ENCODE measurements at regions not wholly inside any gene's neighbourhood (a gene's known extent, or its start where the extent isn't known, plus 50 kb on each side); places are given as distances from the start of the nearest gene placed in this dataset.

DNA sequence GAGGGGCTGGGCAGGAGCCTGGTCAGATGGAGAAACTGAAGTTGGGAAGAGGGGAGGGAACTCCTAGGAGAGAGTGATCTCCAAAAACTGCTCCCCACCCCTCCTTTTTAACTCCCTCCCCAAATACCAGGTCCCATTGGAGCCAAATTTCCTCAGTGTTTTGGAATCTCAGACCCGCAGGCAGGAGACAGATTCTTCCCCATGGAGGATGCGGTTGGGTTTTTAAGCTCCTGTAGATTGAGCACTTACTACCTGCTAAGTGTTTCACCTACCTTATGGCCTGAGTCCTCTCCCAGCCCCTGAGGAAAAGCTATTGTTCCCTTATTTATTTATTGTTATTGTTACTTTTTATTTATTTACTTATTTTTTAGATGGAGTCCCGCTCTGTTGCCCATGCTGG, 73.2 kb downstream of the CEBPB start:
- intact Hi-C loops (cut with DNase I) = no loop called here
- no peak for DNase-seq (ENCODE audit: extremely low spot score)

DNA sequence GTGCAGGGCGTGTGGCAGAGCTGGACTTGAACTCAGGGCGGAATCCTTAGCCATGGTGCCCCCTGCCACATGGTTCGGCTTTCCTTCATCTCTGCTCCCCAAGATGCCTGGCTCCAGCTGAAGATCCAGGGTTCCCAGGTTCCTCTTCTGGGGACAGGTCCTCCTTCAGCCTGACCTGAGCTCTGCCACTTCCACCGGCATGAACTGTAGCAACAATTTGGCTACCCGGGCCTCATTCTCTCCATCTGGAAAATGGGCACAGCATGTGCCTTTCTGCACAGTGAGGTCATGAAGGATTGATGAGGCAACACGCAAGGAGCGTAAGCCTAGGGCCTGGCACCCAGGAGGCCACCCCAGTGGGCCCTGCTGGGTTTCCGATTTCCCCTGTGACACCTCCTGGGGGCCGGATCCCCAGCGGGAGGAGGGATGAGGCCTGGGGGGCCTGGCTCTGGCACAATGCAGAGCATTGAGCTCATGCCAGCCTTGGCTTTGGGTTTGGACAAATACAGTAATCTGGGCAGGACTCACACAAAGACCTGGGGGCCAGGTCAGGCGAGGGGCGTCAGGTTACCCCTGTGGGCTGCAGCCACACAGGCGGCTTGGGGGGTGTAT, 74.0 kb downstream of the CEBPB start:
- no peak overlapping the region for H3K27ac ChIP-seq (replicated peaks in 1 of 4)

More for the DNA sequence above, 73.2 kb downstream of the CEBPB start:
- Histone ChIP-seq H3K9me3 (no peaks in the 10 kb centered on the region), H3K4me3 (no peak overlapping the region), H3K27ac (replicated peaks in 1 of 4) (no peak overlapping the region), H3K27me3 (no peaks in the 10 kb centered on the region), H3K4me1 (peaks cover 4 to 31% (median 27%) of the 10 kb centered on the region in 4 donors), H3K36me3 (no peaks in the 10 kb centered on the region)
- WGBS = 93% methylated on average over 3 of the region's 3 CpGs
- TF ChIP-seq, protein P1, sequence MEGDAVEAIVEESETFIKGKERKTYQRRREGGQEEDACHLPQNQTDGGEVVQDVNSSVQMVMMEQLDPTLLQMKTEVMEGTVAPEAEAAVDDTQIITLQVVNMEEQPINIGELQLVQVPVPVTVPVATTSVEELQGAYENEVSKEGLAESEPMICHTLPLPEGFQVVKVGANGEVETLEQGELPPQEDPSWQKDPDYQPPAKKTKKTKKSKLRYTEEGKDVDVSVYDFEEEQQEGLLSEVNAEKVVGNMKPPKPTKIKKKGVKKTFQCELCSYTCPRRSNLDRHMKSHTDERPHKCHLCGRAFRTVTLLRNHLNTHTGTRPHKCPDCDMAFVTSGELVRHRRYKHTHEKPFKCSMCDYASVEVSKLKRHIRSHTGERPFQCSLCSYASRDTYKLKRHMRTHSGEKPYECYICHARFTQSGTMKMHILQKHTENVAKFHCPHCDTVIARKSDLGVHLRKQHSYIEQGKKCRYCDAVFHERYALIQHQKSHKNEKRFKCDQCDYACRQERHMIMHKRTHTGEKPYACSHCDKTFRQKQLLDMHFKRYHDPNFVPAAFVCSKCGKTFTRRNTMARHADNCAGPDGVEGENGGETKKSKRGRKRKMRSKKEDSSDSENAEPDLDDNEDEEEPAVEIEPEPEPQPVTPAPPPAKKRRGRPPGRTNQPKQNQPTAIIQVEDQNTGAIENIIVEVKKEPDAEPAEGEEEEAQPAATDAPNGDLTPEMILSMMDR (IDR thresholded peaks at IDR 0.05) = no peak
- no peak for TF ChIP-seq EP300 (IDR thresholded peaks at IDR 0.05)
- no peak for TF ChIP-seq POLR2A (IDR thresholded peaks at IDR 0.05; ENCODE audit: low read depth)
- no peak for TF ChIP-seq POLR2AphosphoS5 (IDR thresholded peaks at IDR 0.05)

DNA sequence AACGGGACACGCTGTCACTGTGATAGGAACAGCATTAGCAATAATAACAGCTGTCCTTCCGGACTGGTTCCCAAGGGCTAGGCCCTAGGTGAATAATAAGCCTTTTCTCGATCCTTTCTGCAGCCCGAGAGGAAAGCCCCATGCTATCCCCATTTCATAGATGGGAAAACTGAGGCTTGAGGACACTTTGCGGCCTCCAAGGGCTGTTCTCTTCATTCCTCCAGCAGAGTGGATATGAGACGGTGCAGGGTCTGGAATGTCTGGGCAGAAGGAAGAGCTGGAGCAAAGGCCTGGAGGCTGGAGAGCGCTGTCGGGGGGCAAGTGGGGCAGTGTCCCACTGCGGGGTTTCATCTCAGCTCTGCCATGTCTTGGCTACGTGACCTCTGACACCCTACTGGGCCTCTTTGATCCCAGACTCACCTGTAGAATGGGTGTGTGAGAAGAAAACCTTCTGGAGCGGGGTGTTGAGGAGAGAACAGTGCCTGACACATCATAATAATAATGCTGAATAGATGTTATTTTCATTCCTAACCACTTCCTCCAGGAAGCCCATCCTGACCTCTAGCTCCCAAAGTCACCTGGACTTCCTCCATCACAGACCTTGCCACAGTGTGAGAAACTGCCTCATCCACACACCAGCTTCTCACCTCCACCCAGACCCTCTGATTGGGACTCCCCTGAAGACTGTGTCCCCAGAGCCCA, 74.8 kb downstream of the CEBPB start:
- no peak for DNase-seq (ENCODE audit: extremely low spot score)
- Histone ChIP-seq H3K27me3 (peaks cover 0 to 7% (median 0%) of the 10 kb centered on the region in 4 donors), H3K36me3 (no peaks in the 10 kb centered on the region), H3K4me3 (no peak overlapping the region), H3K27ac (replicated peaks in 1 of 4) (no peak overlapping the region), H3K4me1 (peaks cover 4 to 20% (median 19%) of the 10 kb centered on the region in 4 donors), H3K9me3 (no peaks in the 10 kb centered on the region)
- intact Hi-C loops (cut with DNase I) = no loop called here
- no peak for TF ChIP-seq POLR2AphosphoS5 (IDR thresholded peaks at IDR 0.05)
- TF ChIP-seq, protein P1 (IDR thresholded peaks at IDR 0.05) = no peak
- TF ChIP-seq EP300 (IDR thresholded peaks at IDR 0.05) = no peak
- no peak for TF ChIP-seq POLR2A (IDR thresholded peaks at IDR 0.05; ENCODE audit: low read depth)
- 97% methylated on average over 11 of the region's 12 CpGs for WGBS

More for the DNA sequence above, 74.0 kb downstream of the CEBPB start:
- H3K9me3 ChIP-seq = no peaks in the 10 kb centered on the region
- intact Hi-C loops (cut with DNase I) = no loop called here
- no peak for DNase-seq (ENCODE audit: extremely low spot score)
- TF ChIP-seq POLR2AphosphoS5 (IDR thresholded peaks at IDR 0.05) (no peak), EP300 (IDR thresholded peaks at IDR 0.05) (no peak), POLR2A (IDR thresholded peaks at IDR 0.05; ENCODE audit: low read depth) (no peak)
- TF ChIP-seq, protein P1 (IDR thresholded peaks at IDR 0.05) = no peak
- H3K4me3 ChIP-seq = no peak overlapping the region
- WGBS = 94% methylated on average over 9 of the region's 13 CpGs
- H3K36me3 ChIP-seq = no peaks in the 10 kb centered on the region
- H3K4me1 ChIP-seq = peaks cover 4 to 27% (median 25%) of the 10 kb centered on the region in 4 donors
- no peaks in the 10 kb centered on the region for H3K27me3 ChIP-seq

DNA sequence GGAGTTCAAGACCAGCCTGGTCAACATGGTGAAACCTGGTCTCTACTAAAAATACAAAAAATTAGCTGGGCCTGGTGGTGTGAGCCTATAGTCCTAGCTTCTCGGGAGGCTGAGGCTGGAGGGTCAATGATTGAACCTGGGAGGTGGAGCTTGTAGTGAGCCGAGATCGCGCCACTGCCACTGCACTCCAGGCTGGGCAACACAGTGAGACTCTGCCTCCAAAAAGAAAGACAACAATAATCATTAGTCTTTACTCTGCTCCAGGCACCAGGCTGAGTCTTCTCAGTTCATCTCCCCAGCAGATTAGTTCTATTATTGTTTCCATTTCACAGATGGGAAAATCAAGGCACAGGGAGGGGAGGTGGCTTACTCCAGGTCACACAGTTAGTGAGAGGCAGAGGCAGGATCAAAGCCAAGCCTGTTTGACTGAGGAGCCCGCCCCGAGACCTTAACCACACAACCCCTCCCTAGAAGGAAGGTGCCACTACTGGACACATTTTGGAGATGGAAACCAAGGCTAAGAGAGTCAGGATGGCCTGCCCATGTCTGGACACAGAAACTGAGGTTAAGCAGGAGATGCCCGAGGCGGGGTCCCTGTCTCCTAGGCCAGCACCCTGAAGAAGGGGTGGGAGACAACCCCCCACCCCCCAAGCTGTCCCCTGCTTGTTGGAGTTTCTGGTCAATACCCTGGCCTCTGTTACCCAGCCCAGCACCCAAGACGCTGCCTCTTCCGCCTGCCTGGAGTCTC, 75.8 kb downstream of the CEBPB start:
- Histone ChIP-seq H3K4me1 (peaks cover 4 to 18% (median 16%) of the 10 kb centered on the region in 4 donors), H3K27me3 (peaks cover 0 to 8% (median 0%) of the 10 kb centered on the region in 4 donors), H3K9me3 (no peaks in the 10 kb centered on the region), H3K27ac (replicated peaks in 1 of 4) (peak overlapping the region; percentile 19 to 60 (median 56)), H3K4me3 (no peak overlapping the region), H3K36me3 (no peaks in the 10 kb centered on the region)
- intact Hi-C loops (cut with DNase I) = no loop called here
- DNase-seq (ENCODE audit: extremely low spot score) = no peak
- 82% methylated on average over 10 of the region's 10 CpGs for WGBS
- no peak for TF ChIP-seq POLR2AphosphoS5 (IDR thresholded peaks at IDR 0.05)
- TF ChIP-seq POLR2A (IDR thresholded peaks at IDR 0.05; ENCODE audit: low read depth) = no peak
- TF ChIP-seq EP300 (IDR thresholded peaks at IDR 0.05) = no peak
- TF ChIP-seq, protein P1 (IDR thresholded peaks at IDR 0.05) = no peak

Data from esophagus muscularis mucosa (tissue), 4 donors.